ENCODE measurements at regions not wholly inside any gene's neighbourhood (a gene's known extent, or its start where the extent isn't known, plus 50 kb on each side); places are given as distances from the start of the nearest gene placed in this dataset.

DNA sequence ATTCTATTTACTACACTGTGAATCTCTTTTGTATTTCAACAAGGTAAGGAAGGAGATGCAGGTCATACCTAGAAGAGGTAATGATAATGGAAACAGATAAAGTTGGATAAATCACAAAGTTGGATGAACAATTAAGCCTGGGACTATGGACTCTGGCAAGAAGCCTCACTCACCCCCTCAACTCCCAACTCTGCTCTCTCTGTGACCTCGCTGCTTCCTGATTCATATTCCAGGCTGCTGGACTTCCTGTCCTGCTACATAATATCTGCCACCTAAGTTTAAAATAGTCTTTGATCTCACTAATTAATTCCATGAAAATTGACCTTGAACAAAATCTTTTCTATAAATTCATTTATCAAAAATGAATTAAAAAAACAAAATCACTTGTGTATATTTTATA lies 215.3 kb downstream of the CALCRL start:
- TF ChIP-seq, protein P1, sequence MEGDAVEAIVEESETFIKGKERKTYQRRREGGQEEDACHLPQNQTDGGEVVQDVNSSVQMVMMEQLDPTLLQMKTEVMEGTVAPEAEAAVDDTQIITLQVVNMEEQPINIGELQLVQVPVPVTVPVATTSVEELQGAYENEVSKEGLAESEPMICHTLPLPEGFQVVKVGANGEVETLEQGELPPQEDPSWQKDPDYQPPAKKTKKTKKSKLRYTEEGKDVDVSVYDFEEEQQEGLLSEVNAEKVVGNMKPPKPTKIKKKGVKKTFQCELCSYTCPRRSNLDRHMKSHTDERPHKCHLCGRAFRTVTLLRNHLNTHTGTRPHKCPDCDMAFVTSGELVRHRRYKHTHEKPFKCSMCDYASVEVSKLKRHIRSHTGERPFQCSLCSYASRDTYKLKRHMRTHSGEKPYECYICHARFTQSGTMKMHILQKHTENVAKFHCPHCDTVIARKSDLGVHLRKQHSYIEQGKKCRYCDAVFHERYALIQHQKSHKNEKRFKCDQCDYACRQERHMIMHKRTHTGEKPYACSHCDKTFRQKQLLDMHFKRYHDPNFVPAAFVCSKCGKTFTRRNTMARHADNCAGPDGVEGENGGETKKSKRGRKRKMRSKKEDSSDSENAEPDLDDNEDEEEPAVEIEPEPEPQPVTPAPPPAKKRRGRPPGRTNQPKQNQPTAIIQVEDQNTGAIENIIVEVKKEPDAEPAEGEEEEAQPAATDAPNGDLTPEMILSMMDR (IDR thresholded peaks at IDR 0.05): no peak
- TF ChIP-seq EP300 (IDR thresholded peaks at IDR 0.05): no peak

Data from tibial nerve (tissue), 4 donors.